ENCODE measurements at regions not wholly inside any gene's neighbourhood (a gene's known extent, or its start where the extent isn't known, plus 50 kb on each side); places are given as distances from the start of the nearest gene placed in this dataset.
A peak's percentile ranks its signal among the peaks of the same experiment; 100 is the strongest.

- Histone ChIP-seq H3K9ac (ENCODE audit: low read length) (peak overlapping the region; percentile 13), H3K79me2 (ENCODE audit: insufficient read depth, low read length) (no peaks in the 10 kb centered on the region), H3K4me2 (ENCODE audit: low read length) (peak overlapping the region; percentile 53), H2AFZ (ENCODE audit: low read depth, low read length) (no peak overlapping the region), H3K27me3 (ENCODE audit: insufficient read depth, low read length) (no peaks in the 10 kb centered on the region), H3K4me3 (ENCODE audit: insufficient read depth, low read depth, low read length) (no peak overlapping the region), H3K27ac (ENCODE audit: low read depth, low read length) (peak overlapping the region; percentile 34), H3K9me3 (ENCODE audit: insufficient read depth, low read depth, low read length) (no peaks in the 10 kb centered on the region), H3K36me3 (ENCODE audit: insufficient read depth, low read length) (no peaks in the 10 kb centered on the region), H3K4me1 (ENCODE audit: insufficient read depth, low read length) (peaks cover 16% of the 10 kb centered on the region), H4K20me1 (ENCODE audit: insufficient read depth, low read length) (no peaks in the 10 kb centered on the region)
- Mint-ChIP-seq H3K36me3 (ENCODE audit: low read depth, unreplicated experiment) (no peaks in the 10 kb centered on the region), H3K27me3 (ENCODE audit: low read depth, unreplicated experiment) (peaks cover 7% of the 10 kb centered on the region), H3K27ac (ENCODE audit: unreplicated experiment) (peak overlapping the region; percentile 42), H3K4me3 (ENCODE audit: unreplicated experiment) (no peak overlapping the region), H3K4me1 (ENCODE audit: low read depth, unreplicated experiment) (peaks cover 13% of the 10 kb centered on the region), H3K9me3 (ENCODE audit: unreplicated experiment) (peaks cover 2% of the 10 kb centered on the region)
- TF ChIP-seq EZH2 (IDR thresholded peaks at IDR 0.05; ENCODE audit: insufficient read depth, low read length) (no peak), CTCF (IDR thresholded peaks at IDR 0.05; ENCODE audit: insufficient read depth, low read depth, low read length) (no peak)
- DNase-seq (ENCODE audit: low read depth) (peak; percentile 98), FAIRE-seq (peak; percentile 75)
Observed at GRCh38 chr2:216583147-216583546, 50.1 kb upstream of the IGFBP2 start.
